Tibial nerve (tissue), 4 donors: ENCODE measurements at regions not wholly inside any gene's neighbourhood (a gene's known extent, or its start where the extent isn't known, plus 50 kb on each side); places are given as distances from the start of the nearest gene placed in this dataset.

Experiments
- DNase-seq, 2 donors: peaks; one replicate each; pipeline ENCODE4 v3.0.0-alpha.2; 2019; ENCODE audit warnings: low spot score in 2 of 2
- H3K27ac ChIP-seq, 4 donors: fragments of 200-600 bp; sonication (generic) in 3 of 4; one replicate each; pipeline ENCODE4 v1.5.1; 2017 to 2019; ENCODE audit warnings: mild to moderate bottlenecking in 1 of 4
- H3K27me3 ChIP-seq, 2 donors: fragments of 200-600 bp; sonication (generic) in 1 of 2; one replicate each; pipeline versions ENCODE4 v1.5.1 to v1.6.0; 2017 to 2019
- H3K36me3 ChIP-seq, 3 donors: fragments of 200-600 bp; sonication (generic); one replicate each; pipeline ENCODE4 v1.5.1; 2018 to 2019
- H3K4me1 ChIP-seq, 4 donors: fragments of 200-600 bp; sonication (generic) in 3 of 4; one replicate each; pipeline ENCODE4 v1.5.1; 2017 to 2019
- H3K4me3 ChIP-seq, 4 donors: fragments of 200-600 bp; sonication (generic) in 3 of 4; one replicate each; pipeline ENCODE4 v1.5.1; 2017 to 2019; ENCODE audit warnings: mild to moderate bottlenecking in 1 of 4, moderate library complexity in 1 of 4
- H3K9me3 ChIP-seq, 4 donors: fragments of 200-600 bp; sonication (generic) in 3 of 4; one replicate each; pipeline ENCODE4 v1.5.1; 2017 to 2019
- CTCF ChIP-seq, 5 experiments: fragments of 200-600 bp in 3 of 5; fragments of 450-650 bp in 2 of 5; sonication (generic) in 3 of 5; IDR thresholded peaks; one replicate each; pipeline ENCODE4 v1.5.1; 2016 to 2019; ENCODE audit warnings: antibody characterized with exemption in 5 of 5, mild to moderate bottlenecking in 3 of 5, moderate library complexity in 2 of 5
- EP300 ChIP-seq, 2 donors: sonication (generic); formaldehyde crosslinking; IDR thresholded peaks; one replicate each; pipeline ENCODE4 v1.6.1; 2017; ENCODE audit warnings: antibody characterized with exemption in 2 of 2, mild to moderate bottlenecking in 1 of 2
- POLR2A ChIP-seq, 2 donors: fragments of 450-650 bp; IDR thresholded peaks; one replicate each; pipeline ENCODE4 v1.6.1; 2017; ENCODE audit warnings: antibody characterized with exemption in 2 of 2, mild to moderate bottlenecking in 2 of 2, moderate library complexity in 2 of 2
- WGBS, 2 donors: methylation state at CpG; one replicate each; pipeline ENCODE4 v1.1.5; 2018; 5-methylcytosine and 5-hydroxymethylcytosine counted together

- TF ChIP-seq POLR2A (IDR thresholded peaks at IDR 0.05) (no peak), CTCF (IDR thresholded peaks at IDR 0.05) (no peak), EP300 (IDR thresholded peaks at IDR 0.05) (no peak)
- no peak for DNase-seq
- Histone ChIP-seq H3K9me3 (no peaks in the 10 kb centered on the region), H3K4me1 (peaks cover 0 to 3% (median 0%) of the 10 kb centered on the region in 4 donors), H3K4me3 (no peak overlapping the region), H3K27ac (no peak overlapping the region), H3K36me3 (no peaks in the 10 kb centered on the region), H3K27me3 (no peaks in the 10 kb centered on the region)
- WGBS, 2 donors: 67 to 80% methylated on average over 4 of the region's 4 CpGs
Measured at GRCh38 chr12:90243211-90243610, 534.6 kb upstream of the ATP2B1 start.

DNA sequence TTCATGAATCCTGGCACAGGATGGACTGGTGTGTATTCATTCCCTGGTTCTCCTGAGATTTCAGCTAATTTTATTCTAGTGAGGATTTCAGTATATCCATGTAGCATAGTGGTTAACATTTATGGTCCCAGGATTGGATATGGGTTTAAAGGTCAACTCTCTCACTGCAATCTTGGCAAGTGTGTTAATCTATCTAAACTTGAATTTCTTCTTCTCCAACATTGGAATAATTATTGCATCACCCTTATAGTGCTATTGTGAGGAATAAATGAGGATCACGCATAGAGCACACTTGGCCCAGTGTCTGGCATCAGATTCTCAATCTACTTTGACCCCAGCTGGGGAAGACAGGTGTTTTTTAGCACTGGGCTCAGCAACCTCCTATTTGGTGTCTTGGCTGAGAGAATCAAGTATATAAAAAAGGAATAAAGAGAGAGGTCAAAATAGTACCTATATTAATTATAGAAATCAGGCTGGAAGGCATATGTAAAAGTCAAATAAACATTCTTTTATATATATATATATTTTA is 531.2 kb upstream of the ATP2B1 start:
- DNase-seq: no peak
- no peak overlapping the region for H3K27ac ChIP-seq
- H3K27me3 ChIP-seq: no peaks in the 10 kb centered on the region
- no peaks in the 10 kb centered on the region for H3K4me1 ChIP-seq
- no peaks in the 10 kb centered on the region for H3K36me3 ChIP-seq
- 65 to 71% methylated on average over 1 of the region's 1 CpG for WGBS, 2 donors
- TF ChIP-seq POLR2A (IDR thresholded peaks at IDR 0.05) (no peak), EP300 (IDR thresholded peaks at IDR 0.05) (no peak), CTCF (IDR thresholded peaks at IDR 0.05) (no peak)
- no peaks in the 10 kb centered on the region for H3K9me3 ChIP-seq
- no peak overlapping the region for H3K4me3 ChIP-seq

- no peak overlapping the region for H3K4me3 ChIP-seq
- WGBS, 2 donors: 44 to 45% methylated on average over 2 of the region's 2 CpGs
- no peak overlapping the region for H3K27ac ChIP-seq
- TF ChIP-seq EP300 (IDR thresholded peaks at IDR 0.05) (no peak), CTCF (IDR thresholded peaks at IDR 0.05) (no peak), POLR2A (IDR thresholded peaks at IDR 0.05) (no peak)
- no peaks in the 10 kb centered on the region for H3K4me1 ChIP-seq
- H3K27me3 ChIP-seq: no peaks in the 10 kb centered on the region
- no peaks in the 10 kb centered on the region for H3K9me3 ChIP-seq
- DNase-seq: no peak
- no peaks in the 10 kb centered on the region for H3K36me3 ChIP-seq
Measured at GRCh38 chr12:90238663-90239271, 530.1 kb upstream of the ATP2B1 start.

DNA sequence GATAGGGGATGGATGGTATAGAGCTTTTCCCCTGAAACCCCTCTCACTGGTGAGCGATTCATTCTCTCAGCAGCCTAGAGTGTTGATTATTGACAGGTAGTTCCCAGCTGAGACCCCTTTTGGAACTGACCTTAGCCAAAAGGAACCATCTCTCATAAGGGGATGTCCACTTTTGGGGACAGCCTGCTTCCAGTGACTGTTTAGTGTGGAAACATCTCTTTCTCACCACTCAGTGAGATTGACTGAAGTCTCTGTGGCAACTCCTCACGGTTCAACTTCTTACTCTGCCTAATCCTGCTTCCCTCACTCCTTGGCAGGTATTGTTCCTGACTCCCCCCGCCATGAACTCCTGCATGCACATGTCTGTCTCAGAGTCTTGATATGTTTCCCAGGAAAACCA is 529.2 kb upstream of the ATP2B1 start:
- Histone ChIP-seq H3K36me3 (no peaks in the 10 kb centered on the region), H3K27ac (no peak overlapping the region), H3K27me3 (no peaks in the 10 kb centered on the region), H3K9me3 (no peaks in the 10 kb centered on the region), H3K4me1 (no peaks in the 10 kb centered on the region), H3K4me3 (no peak overlapping the region)
- TF ChIP-seq POLR2A (IDR thresholded peaks at IDR 0.05): no peak
- TF ChIP-seq EP300 (IDR thresholded peaks at IDR 0.05): no peak
- TF ChIP-seq CTCF (IDR thresholded peaks at IDR 0.05): no peak
- 92% methylated on average over 3 of the region's 3 CpGs for WGBS, 2 donors
- no peak for DNase-seq

DNA sequence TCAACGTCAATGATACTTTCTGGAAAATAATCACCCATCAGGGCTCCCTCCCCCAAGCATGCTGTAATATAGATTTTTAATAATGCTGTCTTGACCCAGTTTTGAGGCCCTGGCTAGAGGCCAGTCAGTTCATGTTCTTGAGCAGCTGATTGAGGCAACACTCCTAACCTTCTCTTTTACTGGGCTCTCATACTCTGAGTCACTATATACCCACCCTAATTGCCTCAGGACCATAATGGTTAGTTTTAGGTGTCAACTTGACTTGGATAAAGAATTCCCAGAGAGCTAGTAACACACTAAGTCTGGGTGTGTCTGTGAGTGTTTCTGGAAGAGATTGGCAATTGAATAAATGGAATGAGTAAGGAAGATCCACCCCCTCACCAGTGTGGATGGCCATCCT is 527.0 kb upstream of the ATP2B1 start:
- Histone ChIP-seq H3K4me1 (no peaks in the 10 kb centered on the region), H3K4me3 (no peak overlapping the region), H3K27ac (no peak overlapping the region), H3K36me3 (no peaks in the 10 kb centered on the region), H3K27me3 (no peaks in the 10 kb centered on the region), H3K9me3 (no peaks in the 10 kb centered on the region)
- DNase-seq: no peak
- TF ChIP-seq CTCF (IDR thresholded peaks at IDR 0.05) (no peak), EP300 (IDR thresholded peaks at IDR 0.05) (no peak), POLR2A (IDR thresholded peaks at IDR 0.05) (no peak)
- 50 to 71% methylated on average over 1 of the region's 1 CpG for WGBS, 2 donors
